GM23338 (cell line): ENCODE measurements at regions not wholly inside any gene's neighbourhood (a gene's known extent, or its start where the extent isn't known, plus 50 kb on each side); places are given as distances from the start of the nearest gene placed in this dataset.

ENCODE experiments used
- EZH2 ChIP-seq: fragments of 200-600 bp; sonication (generic); IDR thresholded peaks from one replicate; pipeline ENCODE4 v1.8.0; 2017; ENCODE audit warnings: antibody characterized with exemption, mild to moderate bottlenecking, low read depth; ENCODE audit not compliant: unreplicated experiment
- POLR2AphosphoS5 ChIP-seq: IDR thresholded peaks from 2 replicates; pipeline ENCODE4 v1.6.1; 2016; ENCODE audit warnings: antibody characterized with exemption, low read depth
- REST ChIP-seq: IDR thresholded peaks from one replicate; pipeline ENCODE4 v1.6.1; 2018; ENCODE audit warnings: antibody characterized with exemption; ENCODE audit not compliant: unreplicated experiment
- TF ChIP-seq, protein P1 (sequence below), 2 experiments: fragments of 200-600 bp in 1 of 2; sonication (generic) in 1 of 2; conservative IDR thresholded peaks; 2 replicates each; pipeline versions ENCODE4 v1.5.1 to v1.6.1; 2016 to 2017; ENCODE audit warnings: antibody characterized with exemption in 2 of 2, low read depth in 2 of 2, mild to moderate bottlenecking in 2 of 2, moderate library complexity in 1 of 2

DNA sequence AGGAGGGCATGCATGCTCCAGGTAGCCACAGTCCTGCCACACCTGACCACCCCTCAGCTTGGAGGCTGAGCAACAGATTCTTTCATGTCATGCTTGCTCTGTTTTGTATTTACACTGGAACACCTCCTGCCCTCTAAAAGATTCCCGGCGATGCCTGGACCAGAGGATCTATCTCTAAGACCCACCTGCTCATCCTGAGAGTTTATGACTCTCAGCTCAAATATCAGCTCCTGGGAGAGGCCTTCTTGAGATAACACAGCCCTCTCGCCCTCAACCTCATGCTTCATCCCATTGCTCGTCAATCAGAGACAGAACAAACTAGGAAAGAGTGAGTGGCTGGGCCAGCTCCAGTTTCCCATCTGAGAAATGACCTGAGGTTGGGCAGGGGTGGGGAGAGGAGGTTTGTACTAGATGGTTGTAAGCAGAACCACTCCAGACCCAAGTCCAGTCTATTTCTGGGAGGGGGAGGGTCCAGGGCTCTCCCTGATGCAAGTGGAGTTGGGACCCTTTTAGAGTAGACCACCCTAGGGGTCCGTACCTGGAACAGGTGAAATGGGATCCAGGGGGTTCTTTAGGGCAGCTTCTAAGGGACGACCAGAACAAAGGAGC lies 524.5 kb downstream of the MATN1 start:
- TF ChIP-seq, protein P1, sequence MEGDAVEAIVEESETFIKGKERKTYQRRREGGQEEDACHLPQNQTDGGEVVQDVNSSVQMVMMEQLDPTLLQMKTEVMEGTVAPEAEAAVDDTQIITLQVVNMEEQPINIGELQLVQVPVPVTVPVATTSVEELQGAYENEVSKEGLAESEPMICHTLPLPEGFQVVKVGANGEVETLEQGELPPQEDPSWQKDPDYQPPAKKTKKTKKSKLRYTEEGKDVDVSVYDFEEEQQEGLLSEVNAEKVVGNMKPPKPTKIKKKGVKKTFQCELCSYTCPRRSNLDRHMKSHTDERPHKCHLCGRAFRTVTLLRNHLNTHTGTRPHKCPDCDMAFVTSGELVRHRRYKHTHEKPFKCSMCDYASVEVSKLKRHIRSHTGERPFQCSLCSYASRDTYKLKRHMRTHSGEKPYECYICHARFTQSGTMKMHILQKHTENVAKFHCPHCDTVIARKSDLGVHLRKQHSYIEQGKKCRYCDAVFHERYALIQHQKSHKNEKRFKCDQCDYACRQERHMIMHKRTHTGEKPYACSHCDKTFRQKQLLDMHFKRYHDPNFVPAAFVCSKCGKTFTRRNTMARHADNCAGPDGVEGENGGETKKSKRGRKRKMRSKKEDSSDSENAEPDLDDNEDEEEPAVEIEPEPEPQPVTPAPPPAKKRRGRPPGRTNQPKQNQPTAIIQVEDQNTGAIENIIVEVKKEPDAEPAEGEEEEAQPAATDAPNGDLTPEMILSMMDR (conservative IDR thresholded peaks at IDR 0.05; ENCODE audit: low read depth in 2 of 2): no peak
- TF ChIP-seq POLR2AphosphoS5: no peak
- no peak for TF ChIP-seq EZH2
- no peak for TF ChIP-seq REST
